NCI-H748 treated with DMSO at 0.1 percent for 48 hours (cell line): ENCODE measurements at regions not wholly inside any gene's neighbourhood (a gene's known extent, or its start where the extent isn't known, plus 50 kb on each side); places are given as distances from the start of the nearest gene placed in this dataset.

Experiments used
- DNase-seq: peaks from one replicate; lab custom pipeline; 2025; lab: John Stamatoyannopoulos, UW

DNA sequence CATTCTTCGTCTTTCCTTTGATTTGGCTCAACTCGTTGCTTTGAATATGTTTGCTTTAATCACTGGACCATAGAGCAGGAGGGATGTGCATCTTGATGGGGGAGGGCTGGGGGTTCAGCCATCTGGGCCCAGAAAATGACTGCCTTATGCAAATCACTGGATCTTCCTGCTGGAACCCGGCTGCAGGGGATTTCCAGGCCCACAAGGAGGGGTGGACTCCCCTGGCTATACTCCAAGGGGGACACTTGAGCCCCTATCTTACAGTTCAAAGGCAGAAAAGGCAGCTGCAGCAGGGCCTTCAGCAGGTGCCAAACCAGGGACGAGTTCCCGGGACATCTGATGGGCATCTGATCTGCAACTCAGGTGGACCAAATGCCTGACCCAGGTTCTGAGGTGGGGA lies 122.5 kb downstream of the DICER1 start:
- DNase-seq: no peak

DNA sequence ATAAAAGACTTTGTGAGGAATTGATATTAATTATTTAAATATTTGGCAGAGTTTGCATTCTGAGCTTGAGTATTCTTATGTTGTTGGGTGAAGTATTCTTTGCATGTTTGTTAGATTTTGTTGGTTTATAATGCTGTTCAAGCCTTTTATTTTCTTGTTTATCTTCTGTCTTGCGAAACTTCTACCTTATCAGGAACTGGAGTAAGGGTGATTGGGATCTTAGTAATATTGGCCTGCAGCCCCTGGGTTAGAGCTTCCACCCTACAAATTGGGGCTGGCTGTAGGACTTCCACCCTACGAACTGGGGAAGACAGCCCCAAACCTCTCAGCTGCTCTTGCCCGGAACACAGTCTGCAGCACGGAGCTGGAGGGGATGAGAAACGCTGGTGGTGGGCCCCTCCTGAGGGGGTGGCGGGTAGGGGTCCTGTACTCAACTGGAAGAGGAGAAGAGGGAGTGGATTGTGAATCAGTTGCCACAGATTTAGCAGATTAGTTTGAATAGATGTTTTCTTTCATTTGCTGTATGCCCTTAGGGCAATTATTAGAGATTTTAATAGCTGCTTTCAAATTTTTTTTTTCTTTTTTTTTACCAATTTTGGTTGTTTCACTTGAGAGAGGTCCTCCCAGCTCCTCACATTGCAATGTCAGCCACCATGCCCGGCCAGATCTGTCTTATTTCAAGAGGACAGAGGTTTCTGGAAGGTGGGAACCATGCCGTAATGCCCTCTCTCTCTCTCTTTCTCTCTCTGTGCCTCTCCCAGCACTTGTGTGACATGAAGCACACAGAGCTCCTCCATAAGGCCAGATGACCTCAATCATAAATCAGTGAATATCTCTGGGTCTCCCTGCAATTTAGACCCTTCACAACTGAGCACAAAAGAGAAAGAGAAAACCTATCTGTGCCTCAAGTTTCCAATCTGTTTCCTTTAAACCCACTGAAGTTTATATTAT lies 123.4 kb downstream of the DICER1 start:
- no peak for DNase-seq

DNA sequence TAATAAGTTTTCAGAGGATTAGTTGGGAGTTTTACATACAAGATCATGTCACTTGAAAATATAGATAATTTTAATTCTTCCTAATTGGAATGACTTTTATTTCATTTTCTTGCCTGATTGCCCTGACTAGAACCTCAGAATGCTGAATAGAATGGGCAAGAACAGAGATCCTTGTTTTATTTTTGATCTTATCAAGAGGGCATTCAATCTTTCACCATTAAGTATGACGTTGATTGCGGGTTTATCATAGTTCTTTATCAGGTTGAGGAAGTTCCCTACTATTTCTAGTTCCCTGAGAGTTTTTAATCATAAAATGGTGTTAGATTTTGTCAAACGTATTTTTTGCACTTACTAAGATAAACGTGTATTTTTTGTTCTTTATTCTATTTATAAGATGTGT lies 124.3 kb downstream of the DICER1 start:
- DNase-seq: no peak

DNA sequence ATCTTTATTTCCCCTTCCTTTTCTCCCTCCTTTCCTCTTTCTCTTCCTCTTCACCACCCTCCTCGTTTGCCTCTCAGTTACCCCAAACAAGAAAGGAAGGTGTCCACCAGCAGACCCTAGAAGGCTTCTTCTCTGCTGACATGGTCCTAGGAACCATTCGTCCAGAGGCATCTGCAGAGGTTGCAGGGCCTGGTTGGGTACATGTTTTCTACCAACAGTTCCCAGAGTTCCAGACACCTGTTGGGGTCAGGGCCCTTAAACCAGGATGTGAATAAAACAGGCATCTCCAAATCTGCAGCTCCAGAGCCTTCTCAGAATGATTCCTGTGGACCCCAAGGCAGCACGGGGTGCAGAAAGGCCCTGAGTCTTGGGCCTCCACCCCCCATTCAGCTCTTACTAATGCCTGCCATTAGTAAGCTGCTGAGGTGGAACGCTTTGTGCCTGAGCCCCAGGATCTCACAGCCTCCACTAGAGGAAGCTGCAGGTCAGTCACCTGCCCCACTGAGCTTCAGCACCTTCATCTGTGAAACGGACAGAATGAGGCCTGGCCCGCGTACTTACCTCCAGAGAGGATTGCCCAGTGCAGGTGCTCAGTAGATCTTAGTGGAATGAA lies 130.4 kb downstream of the DICER1 start:
- no peak for DNase-seq

DNA sequence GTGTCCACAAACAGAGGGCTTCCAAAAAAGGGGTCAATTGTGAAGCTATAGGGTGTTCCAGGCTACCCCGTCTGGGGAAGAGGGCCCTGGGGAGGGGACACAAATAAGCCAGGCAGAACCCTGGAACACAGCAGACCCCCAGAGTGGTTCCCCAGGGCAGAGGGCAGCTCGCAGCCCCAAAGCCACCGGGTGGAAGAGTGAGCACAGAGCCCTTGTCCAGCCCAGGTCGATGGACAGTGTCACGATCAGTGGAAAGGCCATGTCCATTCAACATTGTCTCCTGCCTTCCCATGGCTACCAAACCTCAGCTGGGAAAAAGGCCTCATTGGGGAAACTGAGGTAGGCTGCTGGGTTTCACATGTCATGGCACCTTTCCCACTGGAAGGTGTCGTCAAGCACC lies 131.4 kb downstream of the DICER1 start:
- DNase-seq: no peak

DNA sequence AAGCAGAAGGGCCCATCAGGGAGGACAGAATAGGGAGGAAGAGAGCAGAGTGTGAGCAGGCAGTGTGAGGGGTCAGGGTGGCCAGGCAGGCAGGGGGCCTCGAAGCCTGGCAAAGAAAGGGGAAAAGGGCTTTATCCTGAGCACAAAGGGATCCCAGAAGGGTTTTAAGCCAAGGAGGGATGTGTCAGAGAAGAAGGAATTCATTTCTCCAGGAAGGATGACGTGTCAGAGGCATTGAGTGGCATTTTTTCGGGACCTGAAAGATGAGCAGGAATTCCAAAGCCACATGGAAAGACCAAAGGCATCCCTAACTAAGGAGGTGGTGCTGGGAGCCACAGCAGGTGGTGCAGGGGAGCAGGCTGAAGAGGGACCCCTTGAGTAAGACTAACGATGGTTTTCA lies 132.1 kb downstream of the DICER1 start:
- no peak for DNase-seq

DNA sequence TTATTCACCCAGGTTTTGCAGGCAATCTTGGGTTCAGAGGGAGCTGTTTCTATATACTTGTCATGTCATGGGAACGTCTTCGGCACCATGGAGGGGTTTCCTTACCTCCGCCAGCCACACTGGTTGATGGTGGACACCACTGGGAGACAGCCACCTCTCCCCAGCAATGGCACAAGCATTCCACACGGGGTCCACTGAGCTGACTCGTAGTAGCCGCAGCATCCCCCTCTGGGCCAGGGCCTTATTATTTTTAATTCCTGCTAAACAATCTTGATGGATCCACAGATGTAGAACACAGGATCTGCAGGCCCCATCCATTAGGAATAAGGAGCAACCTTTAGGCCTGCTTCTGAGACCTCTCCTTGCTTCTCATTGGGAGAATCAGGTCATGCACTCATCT lies 132.9 kb downstream of the DICER1 start:
- no peak for DNase-seq

DNA sequence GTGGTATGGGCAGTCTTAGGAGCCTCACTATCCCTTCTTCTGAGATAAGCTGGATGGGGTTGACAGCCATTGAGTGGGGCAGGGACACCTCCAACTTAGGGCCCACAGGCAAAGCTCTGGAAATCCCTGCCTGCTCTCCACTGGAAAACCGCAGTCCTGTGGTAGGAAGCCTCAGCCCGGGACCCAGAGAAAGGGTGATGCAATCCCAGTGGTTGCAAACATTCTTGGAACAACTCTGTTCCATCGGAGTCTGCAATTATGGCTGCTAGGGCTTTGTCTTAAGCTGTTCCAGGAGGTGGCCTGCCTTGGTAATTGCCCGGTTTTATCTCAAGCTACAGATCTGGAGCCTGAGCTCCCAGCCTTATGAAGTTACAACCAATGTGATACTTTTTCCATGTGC lies 133.4 kb downstream of the DICER1 start:
- no peak for DNase-seq

DNA sequence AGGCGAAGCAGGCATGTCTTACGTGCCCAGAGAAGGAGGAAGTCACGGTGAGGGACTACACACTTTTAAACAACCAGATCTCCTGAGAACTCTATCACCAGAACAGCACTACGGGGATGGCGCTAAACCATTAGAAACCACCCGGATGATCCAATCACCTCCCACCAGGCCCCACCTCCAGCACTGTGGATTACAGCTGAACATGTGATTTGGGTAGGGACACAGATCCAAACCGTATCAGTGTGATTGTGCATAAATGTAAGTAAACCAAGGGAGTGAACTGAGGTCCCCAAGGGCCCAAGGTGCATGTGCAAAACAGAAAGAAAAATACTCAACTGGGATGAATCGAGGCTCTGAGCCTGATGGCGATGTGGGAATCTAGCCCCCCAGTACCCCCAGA lies 134.2 kb downstream of the DICER1 start:
- no peak for DNase-seq

DNA sequence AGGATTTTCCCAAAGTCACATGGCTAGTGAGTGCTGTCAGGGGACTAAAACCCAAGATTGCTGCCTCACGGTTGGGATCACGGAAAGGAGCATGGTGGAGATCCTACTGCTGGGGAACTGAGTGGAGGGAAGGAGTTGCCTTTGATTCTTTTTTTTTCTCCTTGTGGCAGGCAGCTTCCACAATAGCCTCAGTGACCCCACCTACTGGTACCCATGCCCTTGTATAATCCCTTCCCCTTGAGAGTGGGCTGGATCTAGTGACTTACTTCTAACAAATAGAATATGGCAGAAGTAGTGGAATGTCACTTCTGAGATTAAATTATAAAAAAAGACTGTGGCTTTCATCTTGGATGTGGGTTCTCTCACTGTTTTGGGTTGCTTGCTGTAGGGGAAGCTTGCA lies 135.7 kb downstream of the DICER1 start:
- DNase-seq: no peak

DNA sequence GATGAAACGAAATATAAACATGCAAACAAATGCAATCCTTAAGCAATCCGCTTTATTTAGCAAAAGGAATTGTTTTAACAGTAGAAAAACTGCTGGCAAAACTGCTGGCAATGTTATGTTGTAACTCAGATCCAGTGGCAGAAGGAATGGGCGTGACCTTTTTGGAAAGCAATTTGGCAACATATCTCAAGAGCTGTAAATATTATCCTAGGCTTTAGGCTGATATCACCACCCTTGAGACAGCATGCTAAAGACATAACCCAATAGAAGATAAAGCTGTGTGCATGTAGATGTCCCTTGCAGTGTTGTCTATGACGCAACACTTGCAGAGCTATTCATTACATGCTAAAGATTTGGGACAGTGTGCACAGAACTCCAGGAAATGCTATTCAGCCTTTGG lies 138.5 kb downstream of the DICER1 start:
- no peak for DNase-seq

DNA sequence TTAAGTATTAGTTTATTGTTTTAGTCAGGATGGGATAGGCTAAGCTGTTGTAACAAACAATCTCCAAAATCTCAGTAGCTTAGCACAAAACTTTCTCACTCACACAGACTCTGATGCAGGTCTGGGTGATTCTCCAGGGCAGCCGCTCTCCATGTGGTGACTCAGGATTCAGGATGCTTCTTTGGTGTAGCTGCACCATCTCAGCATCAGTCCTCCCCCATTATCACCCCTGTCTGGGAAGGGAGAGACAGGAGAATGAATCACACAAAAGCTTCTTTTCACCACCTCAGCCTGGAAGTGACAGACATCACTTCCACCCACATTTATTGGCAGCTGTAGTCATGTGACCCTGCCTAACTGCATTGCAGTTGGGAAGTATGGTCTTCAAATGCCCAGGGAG lies 142.3 kb downstream of the DICER1 start:
- no peak for DNase-seq

DNA sequence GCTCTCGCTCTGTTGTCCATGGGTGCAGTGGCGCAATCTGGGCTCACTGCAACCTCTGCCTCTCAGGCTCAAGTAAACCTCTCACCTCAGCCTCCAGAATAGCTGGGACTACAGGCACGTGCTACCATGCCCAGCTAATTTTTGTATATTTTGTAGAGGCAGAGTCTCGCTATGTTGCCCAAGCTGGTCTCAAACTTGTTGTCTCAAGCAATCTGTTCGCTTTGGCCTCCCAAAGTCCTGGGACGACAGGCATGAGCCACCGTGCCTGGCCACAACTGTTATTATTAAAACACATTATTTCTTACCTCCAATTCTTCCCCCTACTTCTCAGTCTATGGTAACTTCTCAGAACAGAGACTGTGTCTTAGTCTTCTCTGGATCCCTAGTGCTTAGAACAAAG lies 143.3 kb downstream of the DICER1 start:
- DNase-seq: no peak

DNA sequence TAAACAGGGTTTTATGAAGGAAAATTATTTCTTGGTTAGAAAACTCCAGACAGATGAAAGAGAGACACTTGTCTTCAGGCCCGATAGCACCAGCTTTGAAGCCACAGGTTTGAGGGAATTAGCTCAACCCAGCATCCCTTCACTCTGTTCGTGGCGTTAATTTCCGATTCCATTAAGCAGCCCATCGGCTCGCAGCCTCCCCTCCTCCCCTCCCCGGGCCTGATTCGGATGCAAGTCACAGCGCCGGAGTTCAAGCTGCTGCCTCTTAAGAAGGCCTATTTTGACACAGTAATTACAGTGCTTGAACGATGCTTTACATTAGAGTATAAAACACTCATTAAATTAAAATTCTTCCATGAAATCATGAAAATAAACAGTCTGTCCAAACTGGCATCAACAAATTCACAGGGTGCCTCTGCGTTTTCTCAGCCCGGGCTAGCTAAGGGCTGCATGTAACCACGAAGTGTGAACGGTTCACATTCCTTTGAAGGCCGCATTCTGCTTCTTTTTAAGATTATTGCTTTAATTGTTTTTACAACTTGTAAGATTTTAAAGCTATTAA lies 145.8 kb downstream of the DICER1 start:
- no peak for DNase-seq

DNA sequence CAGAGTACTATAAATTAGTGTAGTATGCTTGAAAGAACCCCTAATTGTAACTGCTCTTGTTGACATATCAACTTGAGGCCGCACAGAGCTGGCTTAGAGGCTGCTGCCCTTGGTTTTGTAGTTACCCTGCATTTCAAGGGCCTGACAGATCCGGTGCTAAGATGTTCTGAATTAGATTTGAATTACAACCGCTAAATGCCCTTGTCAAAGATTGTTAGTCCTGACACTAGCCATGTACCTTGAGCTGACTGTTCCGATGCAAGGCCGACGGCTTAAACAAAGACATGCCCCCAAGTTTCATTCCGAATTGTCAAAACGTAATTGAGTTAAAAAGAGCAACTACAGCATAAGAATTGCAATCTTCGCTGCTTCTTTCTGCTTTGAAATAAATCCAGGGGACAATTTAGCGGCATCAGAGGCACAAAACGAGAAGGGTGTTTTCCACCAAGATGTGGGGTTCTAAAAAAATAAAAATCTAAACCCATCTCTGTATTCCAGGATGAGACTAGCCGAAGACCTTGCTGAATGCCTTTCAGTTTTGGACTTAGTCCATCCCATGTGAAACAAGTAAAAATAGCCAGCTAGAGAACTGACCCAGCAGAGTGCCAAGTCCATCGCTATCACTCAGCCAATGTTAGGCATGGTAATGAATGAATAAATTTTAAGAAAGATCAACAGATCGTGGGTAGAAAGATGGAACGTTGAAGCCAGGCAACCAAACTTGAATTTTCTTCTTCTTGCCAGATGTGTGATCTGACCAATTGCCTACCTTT lies 148.7 kb downstream of the DICER1 start:
- DNase-seq: no peak

DNA sequence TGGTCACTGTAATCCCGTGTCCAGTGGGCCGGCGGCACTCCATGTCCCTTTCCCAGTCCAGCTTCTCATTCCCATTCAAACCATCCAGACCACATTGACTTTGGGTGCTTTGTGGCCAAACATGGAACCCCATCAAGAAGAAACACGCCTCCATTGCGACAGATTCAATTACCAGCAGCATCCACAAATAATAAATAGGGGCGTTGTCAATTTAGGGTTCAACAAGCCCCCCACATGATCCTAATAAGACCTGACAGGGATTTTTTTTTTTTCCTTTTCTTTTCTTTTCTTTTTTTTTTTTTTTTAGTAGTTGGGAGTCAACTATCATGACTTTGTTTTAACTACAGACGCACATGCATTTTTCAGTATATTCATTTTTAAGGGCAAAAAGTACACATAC lies 149.4 kb downstream of the DICER1 start:
- DNase-seq: no peak

DNA sequence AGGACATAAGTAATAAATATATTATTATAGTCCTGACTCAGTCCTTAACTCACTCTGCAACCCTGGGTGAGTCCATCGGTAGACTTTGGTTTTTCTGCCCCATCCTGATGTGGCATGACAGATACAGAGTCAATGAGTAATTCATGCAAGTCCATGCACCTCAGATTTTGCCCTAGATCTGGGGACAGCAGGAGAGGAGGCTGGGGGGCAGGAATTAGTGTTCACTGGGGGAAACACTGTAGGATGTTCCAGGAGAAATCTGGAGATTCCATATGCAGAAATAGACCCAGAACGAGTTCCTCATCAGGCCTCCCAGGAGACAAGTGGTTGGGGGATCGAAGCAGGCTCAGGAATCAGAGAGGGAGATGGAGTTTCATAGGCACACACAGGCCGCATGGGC lies 150.8 kb downstream of the DICER1 start:
- no peak for DNase-seq

DNA sequence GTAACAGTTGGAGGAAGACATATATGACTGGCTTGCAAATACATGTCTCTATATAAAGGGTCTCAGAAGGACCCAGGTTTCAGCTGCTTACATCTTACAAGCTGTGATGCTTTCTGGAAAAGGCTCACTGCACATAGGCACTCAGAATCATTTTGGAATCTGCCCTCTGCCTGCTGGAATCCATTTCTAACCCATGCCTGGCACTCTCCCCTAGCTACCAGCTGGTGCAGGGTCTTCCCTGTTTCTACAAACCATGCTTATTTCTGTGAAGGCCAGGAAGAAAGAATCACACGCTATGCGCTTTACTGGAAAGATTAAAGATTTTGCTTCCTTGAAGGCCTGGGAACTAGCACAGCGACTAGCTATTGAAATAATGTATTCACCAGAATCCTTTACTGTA lies 151.3 kb downstream of the DICER1 start:
- DNase-seq: no peak

DNA sequence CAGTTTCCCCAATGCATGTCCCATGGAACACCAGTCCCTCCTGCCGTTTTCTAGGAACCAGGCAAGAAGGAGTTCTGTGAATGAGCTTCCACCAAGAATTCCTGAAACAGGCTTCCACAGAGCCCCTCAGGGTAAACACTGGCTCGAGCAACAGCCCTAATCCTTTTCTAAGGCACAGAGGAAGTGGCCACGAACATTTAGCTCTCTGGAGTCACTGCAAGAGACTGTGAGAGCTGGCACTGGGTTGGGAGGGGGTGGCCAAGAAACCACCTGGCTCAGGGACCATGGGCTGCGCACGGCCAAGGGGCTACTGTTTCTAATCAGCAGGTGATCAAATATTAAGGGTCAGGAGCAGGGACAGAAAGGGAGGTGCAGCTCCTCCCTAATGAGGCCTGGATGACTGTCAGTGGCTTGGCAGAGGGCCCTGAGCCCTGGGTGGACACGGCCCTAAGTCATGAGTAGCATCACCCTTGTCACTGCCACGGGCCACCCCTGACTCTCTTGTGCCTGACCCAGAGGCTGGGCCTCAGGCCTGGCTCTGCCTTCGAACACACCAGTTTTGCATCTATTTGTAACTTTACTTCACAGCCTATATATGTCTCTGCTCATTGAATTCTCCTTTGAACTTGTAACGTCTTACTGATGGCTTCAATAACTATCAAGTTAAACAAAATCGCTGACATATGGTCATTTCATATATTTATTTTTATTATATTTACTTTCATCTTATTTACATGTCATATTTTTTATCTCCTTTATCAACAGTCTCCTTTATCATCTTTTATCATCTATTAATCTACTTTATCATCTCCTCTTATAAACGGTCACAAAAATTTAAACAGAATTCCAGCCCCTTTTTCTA lies 154.0 kb downstream of the DICER1 start:
- no peak for DNase-seq

DNA sequence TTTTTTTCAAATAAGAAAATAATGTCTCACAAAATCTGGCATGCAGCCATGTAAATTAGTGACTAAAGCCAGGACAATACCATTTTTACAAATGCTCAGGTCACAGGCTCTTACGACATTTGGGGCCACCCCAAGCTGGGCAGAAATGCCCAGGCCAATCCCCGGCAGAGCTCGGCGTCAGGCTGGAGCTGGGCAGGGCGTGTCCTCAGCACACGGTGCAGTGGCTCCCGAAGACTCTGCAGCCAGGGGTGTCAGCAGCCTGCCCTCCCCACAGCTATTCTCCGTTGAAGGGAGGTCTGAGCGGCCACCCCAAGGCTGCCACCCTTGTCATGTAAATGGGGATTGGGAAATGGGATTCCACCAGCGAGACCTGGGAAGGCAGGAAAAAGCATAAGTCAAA lies 158.6 kb downstream of the DICER1 start:
- DNase-seq: no peak

DNA sequence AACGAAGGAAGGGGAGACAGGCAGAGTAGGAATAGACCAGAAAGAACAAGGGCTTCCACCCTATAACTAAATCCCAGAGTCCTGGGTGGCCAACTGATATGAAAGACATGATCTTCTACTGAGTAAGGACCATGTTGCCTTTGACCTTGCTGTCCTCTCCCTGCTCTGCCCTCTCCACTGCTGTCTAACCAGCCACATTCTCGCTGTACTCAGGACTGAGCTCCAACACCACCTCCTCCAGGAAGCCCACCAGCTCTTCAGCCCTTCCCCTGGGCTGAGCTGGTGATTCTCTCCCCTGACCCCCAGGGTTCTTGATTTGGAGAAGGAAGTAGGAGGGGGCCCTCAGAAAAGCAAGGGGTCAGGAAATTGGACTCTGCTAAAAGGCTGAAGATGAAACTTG lies 159.2 kb downstream of the DICER1 start:
- no peak for DNase-seq

DNA sequence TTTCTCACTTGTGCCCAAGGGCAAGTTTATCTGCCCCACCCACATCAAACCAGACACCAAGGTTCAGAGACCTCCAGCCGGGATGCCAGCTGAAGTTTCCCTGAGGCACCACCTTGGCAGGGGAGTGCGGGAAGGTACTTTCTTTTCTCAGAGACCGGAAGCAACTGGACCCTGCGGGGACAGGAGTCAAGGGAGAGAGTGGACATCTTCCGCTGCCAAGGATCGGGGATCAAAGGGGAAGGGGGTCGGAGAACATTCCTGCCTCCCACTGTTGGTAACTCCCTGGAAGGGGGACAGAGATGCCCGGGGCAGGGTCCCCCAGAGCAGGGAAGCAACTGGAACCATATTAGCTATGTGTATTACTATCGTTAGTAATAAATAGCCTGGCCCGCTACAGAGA lies 161.8 kb downstream of the DICER1 start:
- no peak for DNase-seq
